Astrocyte of the cerebellum (primary cell): ENCODE measurements at regions not wholly inside any gene's neighbourhood (a gene's known extent, or its start where the extent isn't known, plus 50 kb on each side); places are given as distances from the start of the nearest gene placed in this dataset.

Source experiments
- DNase-seq: peaks from one replicate; pipeline ENCODE4 v3.0.0-alpha.2; 2011; ENCODE audit warnings: low read depth
- H3K4me3 ChIP-seq: 2 replicates; pipeline ENCODE4 v1.5.1; 2011; ENCODE audit warnings: mild to moderate bottlenecking, low read depth, low read length, moderate library complexity
- in situ Hi-C: cut with HindIII; loops from 2 replicates; pipeline ENCODE4 v1.10.0; 2017; ENCODE audit warnings: low sequenced_read_pairs
- TF ChIP-seq, protein P1 (sequence below): IDR thresholded peaks from 2 replicates; pipeline ENCODE4 v1.5.1; 2012; ENCODE audit warnings: low read length, low read depth, moderate library complexity, mild to moderate bottlenecking; ENCODE audit errors: missing control alignments

DNA sequence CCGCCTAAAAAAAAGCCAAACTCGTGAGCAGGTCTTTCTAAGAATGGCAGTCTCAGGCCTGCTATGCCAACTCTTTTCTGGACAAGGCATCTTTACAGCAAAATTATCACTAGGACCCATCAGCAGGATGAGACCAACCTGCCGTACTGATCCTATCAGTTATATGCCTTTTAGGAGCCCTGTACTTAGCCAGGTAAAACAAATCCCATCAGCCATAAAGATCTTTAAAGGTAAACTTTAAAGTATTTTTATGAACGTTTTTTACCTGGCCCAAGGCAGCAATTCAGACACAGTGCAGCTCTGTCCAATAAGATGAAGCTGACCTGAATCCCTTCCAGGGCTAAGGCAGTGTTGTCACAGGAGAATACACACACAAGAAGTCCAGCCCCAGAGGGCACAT lies 51.3 kb upstream of the TGM3 start:
- TF ChIP-seq, protein P1, sequence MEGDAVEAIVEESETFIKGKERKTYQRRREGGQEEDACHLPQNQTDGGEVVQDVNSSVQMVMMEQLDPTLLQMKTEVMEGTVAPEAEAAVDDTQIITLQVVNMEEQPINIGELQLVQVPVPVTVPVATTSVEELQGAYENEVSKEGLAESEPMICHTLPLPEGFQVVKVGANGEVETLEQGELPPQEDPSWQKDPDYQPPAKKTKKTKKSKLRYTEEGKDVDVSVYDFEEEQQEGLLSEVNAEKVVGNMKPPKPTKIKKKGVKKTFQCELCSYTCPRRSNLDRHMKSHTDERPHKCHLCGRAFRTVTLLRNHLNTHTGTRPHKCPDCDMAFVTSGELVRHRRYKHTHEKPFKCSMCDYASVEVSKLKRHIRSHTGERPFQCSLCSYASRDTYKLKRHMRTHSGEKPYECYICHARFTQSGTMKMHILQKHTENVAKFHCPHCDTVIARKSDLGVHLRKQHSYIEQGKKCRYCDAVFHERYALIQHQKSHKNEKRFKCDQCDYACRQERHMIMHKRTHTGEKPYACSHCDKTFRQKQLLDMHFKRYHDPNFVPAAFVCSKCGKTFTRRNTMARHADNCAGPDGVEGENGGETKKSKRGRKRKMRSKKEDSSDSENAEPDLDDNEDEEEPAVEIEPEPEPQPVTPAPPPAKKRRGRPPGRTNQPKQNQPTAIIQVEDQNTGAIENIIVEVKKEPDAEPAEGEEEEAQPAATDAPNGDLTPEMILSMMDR = no peak
- in situ Hi-C loops = no loop called here
- no peak overlapping the region for H3K4me3 ChIP-seq
- no peak for DNase-seq

GRCh38 chr20:2244993-2245392 lies 50.8 kb upstream of the TGM3 start:
- DNase-seq = no peak
- TF ChIP-seq, protein P1 = no peak
- in situ Hi-C loops = no loop called here
- no peak overlapping the region for H3K4me3 ChIP-seq

DNA sequence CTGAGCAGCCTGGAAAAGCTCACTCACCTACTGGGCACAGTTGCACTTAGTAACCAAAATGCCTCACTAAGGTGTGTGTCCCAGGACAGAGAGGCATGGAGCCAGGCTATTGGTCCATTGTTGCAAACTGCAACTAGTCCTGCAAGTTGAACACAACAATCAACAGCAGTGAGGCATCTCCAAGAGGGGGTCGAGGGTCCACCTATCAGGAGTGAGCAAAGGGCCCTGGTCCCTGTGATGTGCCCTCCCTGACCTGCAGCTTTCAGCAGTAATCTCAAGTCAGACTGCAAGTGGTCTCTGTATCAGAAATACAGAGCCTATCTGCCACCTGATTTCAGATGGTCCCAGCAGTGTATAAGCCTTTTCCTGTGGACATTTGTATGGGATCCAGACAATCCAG lies 50.2 kb upstream of the TGM3 start:
- TF ChIP-seq, protein P1 = no peak
- H3K4me3 ChIP-seq = no peak overlapping the region
- in situ Hi-C loops = no loop called here
- DNase-seq = no peak
